A549 (cell line): ENCODE measurements at regions not wholly inside any gene's neighbourhood (a gene's known extent, or its start where the extent isn't known, plus 50 kb on each side); places are given as distances from the start of the nearest gene placed in this dataset.

ENCODE experiments used
- ATAC-seq, 2 experiments: fragments of 200-7000 bp in 1 of 2; fragments of >200 bp in 1 of 2; cut with Nextera tagmentation in 1 of 2; cut with Tn5 transposase in 1 of 2; 3 replicates each; pipeline versions ENCODE4 v1.8.0 to v1.9.1; 2018 to 2020; ENCODE audit warnings: mild to moderate bottlenecking in 1 of 2, moderate library complexity in 1 of 2
- CTCF ChIA-PET: fragments of 300-600 bp; sonication (Branson Sonifier 250); formaldehyde crosslinking; extraction: SDS; loops from one replicate; lab custom pipeline; 2021; ENCODE audit warnings: antibody characterized with exemption, inconsistent platforms; lab: Yijun Ruan, JAX
- POLR2A ChIA-PET: fragments of 350-600 bp; formaldehyde crosslinking; extraction: SDS; loops from one replicate; lab custom pipeline; 2021; ENCODE audit warnings: antibody characterized with exemption, inconsistent platforms; lab: Yijun Ruan, JAX
- DNase-seq, 2 experiments: peaks; one replicate each; pipeline versions ENCODE4 v3.0.0 to v3.0.0-alpha.2; 2011 to 2016; ENCODE audit warnings: low read depth in 1 of 2, low spot score in 1 of 2
- FAIRE-seq: peaks from 2 replicates; lab custom pipeline; 2011; peaks lifted over from hg19 to GRCh38; lab: Jason Lieb, UNC
- H3K27ac ChIP-seq, 2 experiments: fragments of >200 bp; sonication (Bioruptor Twin); formaldehyde crosslinking; 3 replicates each; pipeline ENCODE4 v1.5.1; 2016 to 2017
- H3K4me1 ChIP-seq: fragments of >200 bp; sonication (Bioruptor Twin); formaldehyde crosslinking; 3 replicates; pipeline ENCODE4 v1.6.1; 2016
- H3K4me2 ChIP-seq: fragments of >200 bp; sonication (Bioruptor Twin); formaldehyde crosslinking; 3 replicates; pipeline ENCODE4 v1.6.1; 2016
- H3K4me3 ChIP-seq: fragments of >200 bp; sonication (Bioruptor Twin); formaldehyde crosslinking; 3 replicates; pipeline ENCODE4 v1.5.1; 2016
- H3K9me3 ChIP-seq: fragments of >200 bp; sonication (Bioruptor Twin); formaldehyde crosslinking; 3 replicates; pipeline ENCODE4 v1.6.1; 2016
- CBX2 ChIP-seq: fragments of 200-600 bp; sonication (generic); IDR thresholded peaks from 2 replicates; pipeline ENCODE4 v1.6.1; 2016; ENCODE audit warnings: low read depth, mild to moderate bottlenecking, borderline replicate concordance
- CBX8 ChIP-seq: fragments of 200-600 bp; sonication (generic); IDR thresholded peaks from 2 replicates; pipeline ENCODE4 v1.6.1; 2016
- CEBPB ChIP-seq, 2 experiments: fragments of >200 bp in 1 of 2; sonication (Bioruptor Twin) in 1 of 2; formaldehyde crosslinking in 1 of 2; IDR thresholded peaks; 2 replicates each; pipeline ENCODE4 v1.6.1; 2012 to 2016
- HDAC2 ChIP-seq: fragments of 200-600 bp; sonication (generic); IDR thresholded peaks from 2 replicates; pipeline ENCODE4 v1.6.1; 2016
- JUNB ChIP-seq: fragments of >200 bp; sonication (Bioruptor Twin); formaldehyde crosslinking; IDR thresholded peaks from 2 replicates; pipeline ENCODE4 v1.6.1; 2016
- KDM5A ChIP-seq: fragments of 200-600 bp; sonication (generic); IDR thresholded peaks from 2 replicates; pipeline ENCODE4 v1.6.1; 2016; ENCODE audit warnings: antibody characterized with exemption, mild to moderate bottlenecking
- MAFK ChIP-seq: fragments of 450-650 bp; IDR thresholded peaks from 2 replicates; pipeline ENCODE4 v1.6.1; 2014; ENCODE audit not compliant: partially characterized antibody
- MYC ChIP-seq: IDR thresholded peaks from 2 replicates; pipeline ENCODE4 v1.6.1; 2012; ENCODE audit warnings: mild to moderate bottlenecking, inconsistent platforms, low read length, improper control_type of control experiment, borderline replicate concordance
- NFE2L2 ChIP-seq: fragments of 150-350 bp; conservative IDR thresholded peaks from 2 replicates; pipeline ENCODE4 v1.6.1; 2014; ENCODE audit warnings: low read length
- NPAS2 ChIP-seq: fragments of 250-450 bp; sonication (Bioruptor Pico); IDR thresholded peaks from 2 replicates; pipeline ENCODE4 v1.8.0; 2022; ENCODE audit warnings: mild to moderate bottlenecking, moderate library complexity, borderline replicate concordance
- NR3C1 ChIP-seq: fragments of >200 bp; sonication (Bioruptor Twin); formaldehyde crosslinking; IDR thresholded peaks from 3 replicates; pipeline ENCODE4 v1.6.1; 2017
- RAD21 ChIP-seq, 2 experiments: fragments of >200 bp in 1 of 2; sonication (Bioruptor Twin) in 1 of 2; formaldehyde crosslinking in 1 of 2; IDR thresholded peaks in 1 of 2; conservative IDR thresholded peaks in 1 of 2; 2 replicates in 1 of 2; 3 replicates in 1 of 2; pipeline ENCODE4 v1.6.1; 2012 to 2018; ENCODE audit warnings: inconsistent platforms in 1 of 2
- RARB ChIP-seq: fragments of 250-450 bp; sonication (Bioruptor Pico); IDR thresholded peaks from 2 replicates; pipeline ENCODE4 v1.8.0; 2021; ENCODE audit warnings: mild to moderate bottlenecking, moderate library complexity
- RCOR1 ChIP-seq: fragments of 150-350 bp; IDR thresholded peaks from 2 replicates; pipeline ENCODE4 v1.6.1; 2014; ENCODE audit warnings: antibody characterized with exemption, low read length, low read depth
- SMC3 ChIP-seq: fragments of >200 bp; sonication (Bioruptor Twin); formaldehyde crosslinking; IDR thresholded peaks from 3 replicates; pipeline ENCODE4 v1.6.1; 2018; ENCODE audit warnings: inconsistent platforms
- SREBF2 ChIP-seq: fragments of 450-650 bp; IDR thresholded peaks from 2 replicates; pipeline ENCODE4 v1.6.1; 2014; ENCODE audit warnings: mild to moderate bottlenecking, moderate library complexity
- TFCP2L1 ChIP-seq: fragments of 250-450 bp; sonication (Bioruptor Pico); IDR thresholded peaks from 2 replicates; pipeline ENCODE4 v1.5.0; 2021; ENCODE audit warnings: mild to moderate bottlenecking
- ZFP36 ChIP-seq: fragments of 450-650 bp; IDR thresholded peaks from 2 replicates; pipeline ENCODE4 v1.6.1; 2014; ENCODE audit warnings: borderline replicate concordance; ENCODE audit not compliant: partially characterized antibody
- ZNF302 ChIP-seq: fragments of 250-450 bp; sonication (Bioruptor Pico); IDR thresholded peaks from 2 replicates; pipeline ENCODE4 v1.9.0; 2021; ENCODE audit warnings: inconsistent platforms, mild to moderate bottlenecking, moderate library complexity
- ZSCAN20 ChIP-seq: fragments of 250-450 bp; sonication (Bioruptor Pico); IDR thresholded peaks from 2 replicates; pipeline ENCODE4 v1.8.0; 2022; ENCODE audit warnings: mild to moderate bottlenecking, moderate library complexity
- WGBS: methylation state at CpG from one replicate; pipeline ENCODE4 v1.1.6; 2017; ENCODE audit errors: missing lambda C conversion rate; 5-methylcytosine and 5-hydroxymethylcytosine counted together
- TF ChIP-seq, protein P1 (sequence below): fragments of >200 bp; sonication (Bioruptor Twin); formaldehyde crosslinking; IDR thresholded peaks from 3 replicates; pipeline ENCODE4 v1.6.1; 2016
- TF ChIP-seq, protein P2 (sequence below): IDR thresholded peaks from 2 replicates; pipeline ENCODE4 v1.6.1; 2012
- TF ChIP-seq, protein P3 (sequence below): IDR thresholded peaks from 2 replicates; pipeline ENCODE4 v1.6.1; 2012
- TF ChIP-seq, protein P4 (sequence below): fragments of 250-450 bp; sonication (Bioruptor Pico); IDR thresholded peaks from 2 replicates; pipeline ENCODE4 v1.5.0; 2021; ENCODE audit warnings: mild to moderate bottlenecking, moderate library complexity, borderline replicate concordance

DNA sequence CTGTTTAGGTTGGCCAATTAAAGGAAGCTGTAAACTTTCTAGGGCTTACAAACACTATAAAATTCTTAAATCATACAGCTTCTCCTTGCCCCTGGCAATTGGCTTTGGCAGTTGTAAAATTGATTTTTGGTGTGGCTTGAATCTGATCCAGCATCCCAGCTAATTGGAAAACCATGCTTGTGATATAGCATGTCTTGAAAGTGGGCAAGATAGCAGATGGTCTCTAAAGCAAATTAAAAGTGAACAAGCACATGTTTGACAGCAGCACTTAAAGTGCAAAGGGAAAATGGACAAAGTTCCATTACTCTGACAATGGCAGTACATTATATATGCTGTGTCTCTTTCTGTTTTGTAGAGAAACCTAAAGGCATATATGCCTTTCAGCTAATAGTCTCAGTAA, 302.9 kb upstream of the NXPH2 start:
- Histone ChIP-seq H3K27ac (no peak overlapping the region), H3K4me2 (no peak overlapping the region), H3K4me1 (no peaks in the 10 kb centered on the region), H3K4me3 (no peak overlapping the region), H3K9me3 (no peaks in the 10 kb centered on the region)
- POLR2A ChIA-PET = no interaction called here
- FAIRE-seq (no peak), DNase-seq (no peak), ATAC-seq (no peak)
- CTCF ChIA-PET = no interaction called here
- TF ChIP-seq NFE2L2 (no peak), SREBF2 (no peak), CBX2 (no peak), CBX8 (no peak), ZSCAN20 (no peak), RCOR1 (no peak), KDM5A (no peak)
- TF ChIP-seq, protein P1, sequence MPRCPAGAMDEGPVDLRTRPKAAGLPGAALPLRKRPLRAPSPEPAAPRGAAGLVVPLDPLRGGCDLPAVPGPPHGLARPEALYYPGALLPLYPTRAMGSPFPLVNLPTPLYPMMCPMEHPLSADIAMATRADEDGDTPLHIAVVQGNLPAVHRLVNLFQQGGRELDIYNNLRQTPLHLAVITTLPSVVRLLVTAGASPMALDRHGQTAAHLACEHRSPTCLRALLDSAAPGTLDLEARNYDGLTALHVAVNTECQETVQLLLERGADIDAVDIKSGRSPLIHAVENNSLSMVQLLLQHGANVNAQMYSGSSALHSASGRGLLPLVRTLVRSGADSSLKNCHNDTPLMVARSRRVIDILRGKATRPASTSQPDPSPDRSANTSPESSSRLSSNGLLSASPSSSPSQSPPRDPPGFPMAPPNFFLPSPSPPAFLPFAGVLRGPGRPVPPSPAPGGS = no peak

DNA sequence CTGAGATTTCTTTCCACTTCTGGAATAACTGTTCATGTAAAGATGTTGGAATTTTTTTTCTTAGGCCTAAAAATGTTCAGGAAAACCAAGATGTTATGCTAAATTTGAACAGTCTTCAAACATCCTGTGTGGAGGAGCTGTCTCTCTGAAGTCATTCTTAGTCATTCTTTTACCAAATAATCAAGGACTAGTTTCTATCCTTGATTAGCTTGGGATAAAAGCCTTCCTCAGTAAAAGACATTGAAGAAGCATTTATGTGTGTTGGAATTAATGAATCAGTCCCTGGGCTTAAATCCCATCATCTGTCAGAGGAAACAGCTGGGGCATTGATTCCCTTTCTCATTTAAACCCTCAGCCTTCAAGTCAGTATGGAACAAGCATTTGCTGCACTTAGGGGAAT, 300.1 kb upstream of the NXPH2 start:
- POLR2A ChIA-PET = no interaction called here
- no peaks in the 10 kb centered on the region for H3K9me3 ChIP-seq
- ATAC-seq = no peak
- no peaks in the 10 kb centered on the region for H3K4me1 ChIP-seq
- CTCF ChIA-PET = no interaction called here
- H3K4me2 ChIP-seq = no peak overlapping the region
- no peak overlapping the region for H3K27ac ChIP-seq
- no peak for TF ChIP-seq RARB (CRISPR knock-in tag)
- TF ChIP-seq SMC3 = no peak
- TF ChIP-seq CEBPB (IDR thresholded peaks at IDR 0.05) = no peak
- TF ChIP-seq NR3C1 = no peak
- no peak for TF ChIP-seq RAD21 (conservative IDR thresholded peaks at IDR 0.05 in 1 of 2, IDR thresholded peaks at IDR 0.05 in 1 of 2)
- TF ChIP-seq NPAS2 (CRISPR knock-in tag) = no peak
- no peak for TF ChIP-seq TFCP2L1
- no peak for DNase-seq
- no peak for FAIRE-seq
- H3K4me3 ChIP-seq = no peak overlapping the region

DNA sequence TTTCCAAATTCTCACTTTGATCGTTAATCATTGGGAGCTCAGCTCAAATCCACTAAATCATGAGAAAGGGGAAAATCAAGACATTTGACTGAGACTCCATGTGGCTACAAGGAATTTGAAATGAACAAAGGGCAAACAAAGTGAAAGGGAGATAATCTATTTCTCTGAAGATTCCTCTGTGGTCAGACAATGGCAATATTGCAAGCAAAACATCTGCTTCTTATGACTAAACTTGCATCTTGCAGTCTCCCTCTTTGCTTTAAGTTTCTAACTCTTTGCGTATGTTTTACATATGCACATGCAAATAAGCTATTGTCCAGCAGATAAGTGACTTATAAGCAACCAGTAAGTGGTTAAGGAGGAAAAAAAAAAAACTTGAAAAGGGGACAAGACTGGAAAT, 299.1 kb upstream of the NXPH2 start:
- no peaks in the 10 kb centered on the region for H3K9me3 ChIP-seq
- ATAC-seq = no peak
- TF ChIP-seq RAD21 (conservative IDR thresholded peaks at IDR 0.05 in 1 of 2, IDR thresholded peaks at IDR 0.05 in 1 of 2) (no peak), HDAC2 (no peak), JUNB (no peak), ZNF302 (CRISPR knock-in tag) (no peak), ZFP36 (no peak), NFE2L2 (no peak), CEBPB (IDR thresholded peaks at IDR 0.05) (no peak), MYC (no peak), MAFK (no peak)
- TF ChIP-seq, protein P2, sequence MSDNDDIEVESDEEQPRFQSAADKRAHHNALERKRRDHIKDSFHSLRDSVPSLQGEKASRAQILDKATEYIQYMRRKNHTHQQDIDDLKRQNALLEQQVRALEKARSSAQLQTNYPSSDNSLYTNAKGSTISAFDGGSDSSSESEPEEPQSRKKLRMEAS = no peak
- TF ChIP-seq, protein P3, sequence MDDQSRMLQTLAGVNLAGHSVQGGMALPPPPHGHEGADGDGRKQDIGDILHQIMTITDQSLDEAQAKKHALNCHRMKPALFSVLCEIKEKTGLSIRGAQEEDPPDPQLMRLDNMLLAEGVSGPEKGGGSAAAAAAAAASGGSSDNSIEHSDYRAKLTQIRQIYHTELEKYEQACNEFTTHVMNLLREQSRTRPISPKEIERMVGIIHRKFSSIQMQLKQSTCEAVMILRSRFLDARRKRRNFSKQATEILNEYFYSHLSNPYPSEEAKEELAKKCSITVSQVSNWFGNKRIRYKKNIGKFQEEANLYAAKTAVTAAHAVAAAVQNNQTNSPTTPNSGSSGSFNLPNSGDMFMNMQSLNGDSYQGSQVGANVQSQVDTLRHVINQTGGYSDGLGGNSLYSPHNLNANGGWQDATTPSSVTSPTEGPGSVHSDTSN = no peak
- TF ChIP-seq, protein P4, sequence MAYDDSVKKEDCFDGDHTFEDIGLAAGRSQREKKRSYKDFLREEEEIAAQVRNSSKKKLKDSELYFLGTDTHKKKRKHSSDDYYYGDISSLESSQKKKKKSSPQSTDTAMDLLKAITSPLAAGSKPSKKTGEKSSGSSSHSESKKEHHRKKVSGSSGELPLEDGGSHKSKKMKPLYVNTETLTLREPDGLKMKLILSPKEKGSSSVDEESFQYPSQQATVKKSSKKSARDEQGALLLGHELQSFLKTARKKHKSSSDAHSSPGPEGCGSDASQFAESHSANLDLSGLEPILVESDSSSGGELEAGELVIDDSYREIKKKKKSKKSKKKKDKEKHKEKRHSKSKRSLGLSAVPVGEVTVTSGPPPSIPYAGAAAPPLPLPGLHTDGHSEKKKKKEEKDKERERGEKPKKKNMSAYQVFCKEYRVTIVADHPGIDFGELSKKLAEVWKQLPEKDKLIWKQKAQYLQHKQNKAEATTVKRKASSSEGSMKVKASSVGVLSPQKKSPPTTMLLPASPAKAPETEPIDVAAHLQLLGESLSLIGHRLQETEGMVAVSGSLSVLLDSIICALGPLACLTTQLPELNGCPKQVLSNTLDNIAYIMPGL = no peak
- TF ChIP-seq, all 56 proteins: peak for 0
- 8% methylated on average over 2 of the region's 2 CpGs for WGBS
- Histone ChIP-seq H3K4me3 (no peak overlapping the region), H3K4me2 (no peak overlapping the region), H3K27ac (no peak overlapping the region), H3K4me1 (no peaks in the 10 kb centered on the region)
- no peak for FAIRE-seq
- ChIA-PET CTCF (no interaction called here), POLR2A (no interaction called here)
- no peak for DNase-seq
